Epithelial cell of prostate (primary cell): ENCODE measurements at regions not wholly inside any gene's neighbourhood (a gene's known extent, or its start where the extent isn't known, plus 50 kb on each side); places are given as distances from the start of the nearest gene placed in this dataset.

Source experiments
- DNase-seq: peaks from one replicate; pipeline ENCODE4 v3.0.0-alpha.2; 2011; ENCODE audit warnings: low read depth, low spot score
- H3K27ac ChIP-seq: fragments of 450-650 bp; 2 replicates; pipeline ENCODE4 v1.5.1; 2017; ENCODE audit warnings: mild to moderate bottlenecking

DNA sequence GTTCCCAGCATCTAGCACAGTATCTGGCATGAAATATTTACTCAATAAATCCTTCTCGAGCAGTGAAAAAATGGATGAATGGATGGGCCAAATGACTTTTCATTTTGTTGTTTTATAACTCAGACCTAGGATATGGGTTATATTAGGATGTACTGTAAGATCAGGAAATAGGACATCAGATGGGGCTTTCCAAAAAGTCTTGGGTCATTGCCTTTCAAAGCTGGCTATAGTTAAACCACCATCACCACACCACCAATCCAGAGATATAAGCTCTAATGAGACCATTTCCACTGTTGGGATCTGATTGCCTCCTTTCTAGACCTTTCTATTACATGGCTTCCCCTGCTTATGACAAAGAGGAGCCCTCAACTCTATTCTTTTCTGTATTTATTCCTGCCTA lies 525.0 kb upstream of the TCF4 start:
- H3K27ac ChIP-seq, result no peak overlapping the region
- no peak for DNase-seq

DNA sequence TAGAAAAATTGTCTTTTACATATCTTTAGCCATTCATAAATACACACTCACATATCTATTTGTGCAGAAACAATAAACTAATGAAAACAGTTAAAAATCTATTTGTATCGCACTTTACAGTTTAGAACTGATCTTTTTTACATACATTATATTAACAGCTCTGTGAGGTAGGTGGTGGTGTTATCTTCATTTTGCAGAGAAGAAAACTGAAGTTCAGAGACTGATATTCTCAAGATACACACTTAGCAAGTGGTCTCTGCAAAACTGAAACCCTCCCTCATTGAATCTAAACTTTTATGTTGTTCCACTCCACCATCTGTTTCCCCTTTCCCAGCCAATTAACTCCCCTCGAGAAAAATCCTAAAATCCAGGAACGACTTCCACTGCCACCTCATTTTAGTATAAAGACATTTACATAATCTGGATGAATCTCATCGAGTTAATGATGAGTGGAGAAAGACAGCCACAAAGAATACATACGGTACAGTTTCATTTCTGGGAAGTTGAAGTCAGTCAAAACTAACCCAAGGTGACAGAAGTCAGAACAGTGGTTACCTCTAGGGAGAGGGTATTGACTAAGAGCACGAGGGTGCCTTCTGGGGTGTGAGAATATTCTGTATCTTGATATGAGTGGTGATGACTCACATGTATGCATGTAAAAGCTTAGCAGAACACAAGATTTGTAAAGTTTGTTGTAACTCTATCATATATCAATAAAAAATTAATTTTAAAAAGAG lies 524.2 kb upstream of the TCF4 start:
- peak; percentile 51 for DNase-seq
- H3K27ac ChIP-seq, result no peak overlapping the region

DNA sequence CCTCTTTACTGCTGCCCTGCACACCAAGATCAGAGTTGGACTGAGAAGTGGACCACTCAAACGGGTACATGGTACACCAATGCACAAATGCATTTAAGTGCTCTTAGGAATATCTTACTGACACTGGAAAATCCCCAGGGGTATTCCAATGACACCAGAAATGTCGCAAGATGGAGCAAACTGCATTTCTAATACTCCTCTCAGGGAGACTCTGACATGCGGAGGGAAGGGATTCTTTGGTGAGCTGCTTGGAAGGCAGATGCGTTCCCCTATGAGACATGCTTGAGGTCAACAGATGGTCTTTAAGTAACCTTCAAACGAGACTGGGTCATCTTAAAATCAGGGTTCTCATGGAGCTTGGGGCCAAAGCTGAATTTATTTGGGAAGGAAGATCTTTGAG lies 521.8 kb upstream of the TCF4 start:
- no peak for DNase-seq
- H3K27ac ChIP-seq, result no peak overlapping the region

DNA sequence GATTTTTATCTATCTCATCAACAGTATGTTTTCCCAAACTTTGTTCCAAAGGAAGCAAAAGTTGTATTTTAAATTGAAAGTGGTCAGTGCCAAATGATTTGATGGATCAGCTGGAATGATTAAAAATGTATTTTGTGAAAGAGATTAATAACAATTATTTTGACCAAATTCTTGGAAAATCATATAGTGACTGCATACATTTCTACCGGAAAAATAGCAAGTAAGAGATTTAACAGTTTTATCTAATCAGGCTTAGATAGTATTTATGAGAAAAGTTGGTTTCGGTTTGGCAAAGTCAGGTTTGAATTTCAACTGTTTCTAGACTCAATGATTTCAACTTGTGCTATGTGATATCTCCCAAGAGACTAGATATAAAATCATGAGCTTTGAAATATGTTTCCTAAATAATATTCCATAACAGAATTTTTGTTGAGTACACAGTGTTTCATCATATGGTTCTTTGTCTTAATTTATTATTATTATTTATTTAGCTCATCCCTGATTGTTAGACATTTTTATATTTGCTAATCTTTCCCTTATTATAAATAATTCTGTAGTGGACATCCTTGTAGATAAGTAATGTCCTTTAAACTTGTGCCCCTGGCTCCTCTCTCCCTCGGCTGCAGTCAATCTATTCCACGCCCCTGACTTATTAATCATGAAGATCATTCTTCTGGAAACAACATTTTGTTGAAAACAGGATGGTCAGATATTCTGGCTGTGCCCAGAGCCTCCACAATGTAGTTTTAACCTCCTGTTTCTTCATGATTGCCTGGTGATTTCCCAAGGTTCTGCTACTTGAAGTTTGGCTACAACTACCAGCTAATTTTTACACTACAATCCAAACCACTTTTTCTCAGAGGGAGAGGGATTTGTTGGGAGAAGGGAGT lies 520.7 kb upstream of the TCF4 start:
- H3K27ac ChIP-seq, result no peak overlapping the region
- no peak for DNase-seq

DNA sequence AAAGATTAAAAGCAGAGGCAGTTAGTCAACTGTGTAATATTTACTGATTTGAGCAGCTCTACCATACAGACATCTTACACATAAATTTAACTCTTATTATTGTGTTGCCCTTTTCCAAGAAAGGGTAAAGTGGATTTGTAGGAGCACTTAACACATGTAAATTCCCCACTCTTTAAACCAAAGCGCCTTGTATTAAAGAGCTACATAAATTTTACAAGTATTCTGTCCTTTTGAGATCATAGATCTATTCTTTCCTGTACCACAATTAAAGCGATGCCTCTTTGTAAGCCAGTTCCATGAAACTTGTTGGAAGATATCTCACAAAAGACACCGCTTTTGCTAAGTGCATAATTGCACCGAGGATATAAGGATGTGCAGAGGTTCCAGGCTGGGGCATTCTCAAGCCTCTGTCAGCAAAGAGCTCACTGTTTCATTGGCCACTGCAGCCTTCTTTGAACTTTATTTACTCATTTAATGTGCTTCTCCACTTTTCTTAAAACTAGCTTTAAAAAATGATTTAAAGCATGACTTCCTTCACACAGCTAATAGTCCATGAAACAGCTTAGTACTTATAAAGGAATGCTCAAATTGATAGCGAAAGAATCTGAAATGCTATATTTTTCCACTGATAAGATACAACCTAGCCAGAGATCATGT lies 520.0 kb upstream of the TCF4 start:
- H3K27ac ChIP-seq, result no peak overlapping the region
- DNase-seq, result no peak

DNA sequence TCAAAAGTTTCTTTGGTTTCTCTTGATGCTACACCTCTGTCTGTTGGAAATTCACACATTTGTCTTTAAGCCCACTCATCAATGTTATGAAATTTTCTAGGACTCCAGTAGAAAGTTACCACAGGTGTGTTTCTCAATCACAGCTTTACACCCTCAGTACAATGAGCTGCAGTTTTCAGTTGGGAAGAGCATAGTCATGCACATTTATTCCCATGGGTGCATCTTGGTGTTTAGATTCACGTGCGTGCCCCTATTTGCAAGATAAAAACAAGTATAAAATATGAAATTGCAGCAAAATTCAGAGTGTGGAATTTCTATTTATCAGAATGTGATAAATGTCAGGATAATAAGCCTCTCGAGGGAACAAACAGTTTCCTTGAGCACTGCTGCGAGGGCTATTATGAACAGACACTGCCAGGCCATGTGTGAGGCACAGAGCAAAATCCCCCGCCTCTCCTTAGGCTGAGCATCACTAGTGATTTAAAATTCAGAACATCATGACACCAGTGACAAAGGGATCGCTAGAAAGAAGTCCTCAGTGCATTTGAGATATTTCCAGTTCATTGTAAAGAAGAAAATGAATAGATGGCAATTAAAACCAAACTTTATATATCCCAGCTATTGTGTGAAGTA lies 512.2 kb upstream of the TCF4 start:
- H3K27ac ChIP-seq, result no peak overlapping the region
- no peak for DNase-seq

DNA sequence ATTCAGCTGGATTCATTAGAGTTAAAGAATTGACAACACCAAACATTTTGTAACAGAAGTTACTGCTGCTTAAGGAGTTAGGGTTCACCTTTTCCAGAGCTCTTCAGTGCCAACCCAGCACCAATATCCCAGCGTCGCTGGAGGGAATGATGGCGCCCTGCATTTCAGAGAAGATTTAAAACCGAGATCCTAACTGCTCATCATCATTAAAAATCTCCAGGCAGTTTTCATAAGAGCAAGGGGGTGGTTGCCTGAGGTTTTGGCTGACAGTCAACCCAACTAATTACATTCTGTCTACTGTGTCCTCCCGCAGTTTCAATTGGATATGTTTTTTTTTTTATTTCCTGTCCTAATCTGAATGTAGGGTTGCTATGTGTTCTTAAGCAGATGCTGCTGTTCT lies 509.6 kb upstream of the TCF4 start:
- no peak overlapping the region for H3K27ac ChIP-seq
- no peak for DNase-seq

DNA sequence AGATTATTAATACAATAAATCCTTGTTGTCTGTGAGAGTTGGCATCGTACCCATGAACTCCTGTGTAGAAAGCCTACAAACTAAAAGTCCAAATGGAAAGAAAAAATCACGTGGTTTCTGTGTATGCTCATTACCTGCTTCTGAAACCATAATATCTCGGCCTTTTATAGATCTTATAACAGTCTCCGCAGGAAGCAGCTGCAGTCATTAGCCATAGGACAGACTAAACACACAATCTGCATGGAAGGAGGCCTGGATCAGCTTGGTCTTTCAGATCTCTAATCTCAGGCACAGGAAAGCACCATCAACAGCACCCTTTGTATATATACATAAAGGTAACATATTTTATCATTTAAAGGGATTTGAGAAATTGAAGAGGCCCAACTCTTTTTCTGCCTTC lies 508.9 kb upstream of the TCF4 start:
- no peak overlapping the region for H3K27ac ChIP-seq
- DNase-seq, result no peak

DNA sequence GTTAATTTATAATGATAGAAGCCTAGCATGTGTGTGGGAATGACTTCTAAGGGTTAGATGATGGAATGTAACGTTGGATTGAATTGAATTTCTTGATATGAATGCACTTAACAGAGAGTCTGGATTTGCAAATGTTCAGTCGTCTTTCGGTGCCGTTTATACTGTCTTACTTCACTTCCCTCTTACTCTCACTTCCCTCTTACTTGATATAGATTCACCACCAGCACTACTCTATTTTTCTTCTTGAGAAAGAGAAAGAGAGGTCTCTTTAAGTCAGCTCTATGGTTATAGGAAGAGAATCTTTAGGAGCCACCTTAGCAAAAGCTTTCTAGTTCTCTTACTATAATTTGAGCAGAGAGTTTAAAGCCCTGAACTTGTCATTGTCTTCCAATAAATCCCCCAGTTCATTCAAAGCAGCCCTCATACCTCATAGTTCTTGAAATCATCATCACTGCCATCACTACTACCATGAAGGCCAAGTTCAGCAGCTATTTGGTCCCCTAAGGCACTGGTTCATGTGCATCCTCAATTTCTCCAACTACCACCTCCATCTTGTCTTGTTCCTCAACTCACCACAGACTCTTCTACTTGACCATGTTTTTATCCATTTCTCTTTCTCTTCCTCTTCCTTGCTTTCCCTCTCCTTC lies 501.7 kb upstream of the TCF4 start:
- DNase-seq, result no peak
- no peak overlapping the region for H3K27ac ChIP-seq

DNA sequence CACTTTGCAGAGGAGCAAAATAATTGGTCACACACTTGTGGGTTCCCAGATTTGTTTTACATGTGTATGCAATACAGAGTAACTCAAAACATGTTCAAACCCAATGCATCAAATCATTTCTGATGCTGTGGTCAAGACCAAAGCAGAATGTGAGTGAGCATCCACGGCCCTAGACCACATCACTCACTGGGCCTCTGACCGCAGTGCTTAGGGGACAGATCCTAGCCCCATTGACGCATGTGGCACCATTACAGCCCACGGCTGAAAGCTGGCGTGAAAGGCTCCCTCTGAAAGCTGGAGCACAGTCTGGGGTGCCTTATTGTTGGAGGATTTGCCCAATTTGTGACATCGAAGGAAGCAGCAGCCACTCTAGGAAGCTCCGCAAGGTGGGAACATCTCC lies 498.8 kb upstream of the TCF4 start:
- DNase-seq, result no peak
- H3K27ac ChIP-seq, result no peak overlapping the region

DNA sequence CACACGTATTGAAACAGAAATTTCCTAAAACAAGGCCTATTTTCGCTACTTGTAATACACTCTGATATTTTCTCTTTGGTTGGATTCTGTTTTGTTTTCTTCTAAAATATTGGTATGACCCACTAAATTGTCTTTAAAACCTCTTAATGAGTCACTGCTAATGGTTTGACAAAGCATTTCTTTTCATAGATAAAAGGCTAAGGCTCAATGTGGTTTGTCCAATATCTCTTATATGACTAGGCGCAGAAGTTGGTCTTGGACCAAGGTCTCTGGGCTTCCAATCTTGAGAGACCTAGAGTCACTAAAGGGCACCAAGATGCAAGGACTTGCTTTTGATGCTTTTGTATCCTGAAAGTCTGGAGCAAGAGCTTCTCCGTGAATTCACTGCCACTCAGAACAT lies 498.2 kb upstream of the TCF4 start:
- no peak for DNase-seq
- H3K27ac ChIP-seq, result no peak overlapping the region

DNA sequence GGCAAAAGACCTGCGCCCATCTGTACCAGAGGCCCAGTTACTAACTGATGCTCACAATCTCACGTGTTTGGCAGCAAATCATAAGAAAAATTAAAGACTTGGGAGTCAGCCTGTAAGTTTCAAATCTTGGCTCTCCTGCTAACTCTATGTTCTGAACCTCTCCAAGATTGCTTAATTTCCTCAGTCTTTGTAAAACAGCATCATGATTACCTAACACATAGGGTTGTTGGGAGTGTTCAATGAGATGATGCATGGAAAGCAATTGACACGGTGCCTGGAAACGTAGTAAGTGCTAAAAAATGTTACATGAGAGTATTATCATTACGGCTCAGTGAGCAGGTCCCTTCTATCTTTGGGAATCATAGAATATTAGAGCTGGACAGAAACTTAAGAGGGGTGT lies 497.6 kb upstream of the TCF4 start:
- DNase-seq, result peak; percentile 37
- H3K27ac ChIP-seq, result no peak overlapping the region

DNA sequence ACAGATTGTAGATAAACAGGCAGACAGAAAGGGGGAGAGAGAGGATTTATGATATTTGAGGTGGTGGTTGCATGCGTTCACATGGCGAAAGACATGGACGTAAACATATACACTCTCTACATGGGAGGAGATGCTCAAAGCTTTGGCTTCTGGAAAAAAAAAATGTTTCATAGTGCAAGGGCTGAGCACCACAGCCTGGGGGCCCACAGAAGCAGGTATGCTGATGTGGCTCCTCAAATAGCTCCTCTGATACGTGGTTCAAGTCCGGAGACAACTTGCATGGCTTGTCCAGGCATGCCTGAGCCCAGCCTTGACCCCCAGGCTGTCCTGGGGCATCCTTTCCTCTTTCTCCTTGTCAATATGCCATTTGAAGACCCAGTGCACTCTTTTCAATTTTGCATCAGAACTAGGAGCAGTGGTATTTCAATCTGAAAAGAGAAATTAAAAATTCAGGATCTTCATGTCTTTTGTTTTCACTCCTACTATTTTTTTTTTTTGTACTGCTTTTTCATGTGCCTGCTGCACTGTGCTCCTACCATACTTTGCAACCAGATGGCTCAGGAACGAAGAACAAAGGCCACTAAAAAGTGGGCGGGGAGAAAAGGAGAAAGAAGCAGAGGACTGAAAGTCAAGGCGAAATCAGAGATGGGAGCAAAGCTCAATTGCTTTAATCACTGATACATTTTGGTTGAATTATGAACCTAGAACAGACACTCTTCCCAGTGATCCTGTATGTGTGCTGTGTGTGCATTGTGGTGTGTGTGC lies 495.7 kb upstream of the TCF4 start:
- no peak overlapping the region for H3K27ac ChIP-seq
- DNase-seq, result no peak

DNA sequence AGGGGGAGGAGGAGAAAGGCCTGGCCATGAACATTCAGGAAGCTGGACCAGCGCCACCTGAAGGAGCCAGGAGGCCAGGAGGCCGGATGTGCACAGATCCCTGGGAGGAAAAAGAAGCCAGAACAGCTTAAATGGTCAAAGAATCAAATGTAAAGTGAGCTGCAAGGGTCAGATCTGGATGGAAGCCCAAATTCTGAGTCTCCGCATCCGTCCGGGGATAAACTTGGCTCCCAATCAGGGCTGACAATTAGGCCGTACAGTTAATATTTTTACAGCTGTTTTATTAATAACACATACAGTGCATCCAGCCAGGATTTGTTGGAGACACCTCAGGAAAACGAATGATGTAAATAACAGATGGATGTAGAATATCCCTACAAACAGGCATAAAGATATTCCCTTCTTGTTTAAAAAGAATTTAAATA lies 495.1 kb upstream of the TCF4 start:
- no peak for DNase-seq
- no peak overlapping the region for H3K27ac ChIP-seq

DNA sequence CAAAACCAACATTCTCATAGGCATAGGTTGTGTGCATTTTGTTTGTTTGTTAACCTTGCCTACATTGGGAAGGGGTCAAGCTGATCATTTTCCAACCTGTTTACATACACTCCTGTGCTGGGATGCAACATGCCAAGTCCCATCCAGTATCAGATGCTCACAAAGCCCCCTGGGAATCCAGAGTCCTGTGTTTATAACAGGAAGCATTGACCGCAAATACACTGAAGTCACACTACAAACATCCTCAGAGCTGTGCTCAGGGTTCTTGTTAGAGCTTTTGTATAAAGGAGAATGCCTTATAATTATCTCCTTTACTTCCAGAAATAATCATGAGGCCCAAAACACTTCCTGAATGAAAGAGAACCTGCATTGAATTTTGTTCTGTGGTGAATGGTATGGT lies 488.7 kb upstream of the TCF4 start:
- no peak overlapping the region for H3K27ac ChIP-seq
- no peak for DNase-seq

DNA sequence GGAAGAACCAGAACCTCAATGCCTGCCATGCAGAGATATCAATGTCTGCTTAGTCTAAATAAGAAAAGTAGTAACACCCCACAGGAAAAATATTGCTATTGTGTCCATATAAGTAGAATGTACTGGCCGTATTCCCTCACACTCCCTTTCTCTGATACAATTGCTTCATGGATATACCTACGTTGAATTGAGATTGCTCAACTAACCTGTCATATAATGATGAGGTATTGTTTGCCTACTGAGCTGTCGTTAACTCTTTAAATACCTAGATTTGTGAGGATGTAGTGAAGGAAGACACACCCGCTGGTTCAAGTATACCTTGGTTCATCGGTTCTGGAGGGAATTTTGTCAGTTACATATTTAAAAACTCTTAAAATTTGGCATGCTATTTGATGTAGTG lies 480.7 kb upstream of the TCF4 start:
- peak overlapping the region; percentile 69 for H3K27ac ChIP-seq
- peak; percentile 52 for DNase-seq

DNA sequence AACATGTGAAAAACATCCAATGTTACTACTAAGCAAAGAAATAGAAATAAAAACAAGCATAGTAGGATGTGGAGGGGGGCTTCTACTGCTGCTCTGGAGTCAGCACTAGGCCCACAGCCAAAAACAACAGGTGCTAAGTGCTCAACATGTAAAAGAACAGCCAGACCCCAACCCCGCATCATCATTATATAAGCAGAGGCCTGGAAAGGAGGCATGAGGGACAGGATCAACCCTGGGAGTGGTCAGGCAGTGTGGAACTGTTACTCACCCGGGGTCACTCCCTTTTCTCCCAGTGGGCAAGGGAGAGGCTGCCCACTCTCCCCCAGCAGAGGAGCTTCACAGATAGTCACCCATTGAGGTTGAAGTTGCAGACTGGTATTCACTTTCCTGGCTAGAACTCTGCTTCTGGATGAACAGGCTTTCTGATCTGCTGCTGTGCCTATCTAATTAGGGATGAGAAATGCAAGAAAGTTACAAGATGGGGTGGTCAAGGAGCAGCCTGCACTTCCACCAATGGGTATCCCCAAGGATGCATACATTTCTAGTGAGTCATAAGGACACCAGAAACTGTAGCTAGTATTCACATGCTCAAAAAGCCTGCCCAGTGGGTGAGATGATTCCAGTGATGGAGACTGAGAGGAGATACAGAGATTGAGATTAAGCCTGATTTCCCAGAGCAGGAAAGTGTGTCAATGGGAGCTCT lies 480.1 kb upstream of the TCF4 start:
- H3K27ac ChIP-seq, result peak overlapping the region; percentile 69
- peak; percentile 43 for DNase-seq

DNA sequence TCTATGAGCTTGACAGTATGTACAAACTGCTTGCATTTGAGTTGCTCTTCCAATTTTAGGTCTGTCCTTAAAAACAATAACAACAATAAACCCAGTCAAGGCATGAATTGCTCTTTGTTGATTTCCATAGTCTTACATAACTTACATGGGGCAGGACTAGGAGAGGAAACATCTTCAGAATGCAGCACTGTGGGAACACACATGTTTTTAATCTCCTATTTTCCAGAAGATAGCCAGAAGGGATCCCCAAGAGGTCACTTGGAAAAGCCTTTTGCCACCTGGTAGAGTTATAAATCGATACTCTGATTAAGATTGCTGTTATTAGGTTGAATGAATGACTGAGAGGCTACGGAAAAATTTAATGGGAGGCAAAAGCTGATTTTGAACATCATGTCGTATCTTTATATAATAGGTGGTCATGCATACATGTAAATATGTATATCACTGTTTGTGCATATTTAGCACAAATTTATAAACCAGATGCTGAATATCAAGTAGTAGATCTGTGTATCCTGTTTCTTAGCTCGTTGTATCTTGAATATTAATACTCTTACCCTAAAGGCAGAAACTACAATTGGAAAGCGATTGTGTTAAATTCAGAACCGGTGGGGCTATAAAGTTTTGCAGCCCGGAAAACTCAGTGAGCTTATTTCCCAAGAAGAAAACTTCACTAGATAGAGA lies 479.4 kb upstream of the TCF4 start:
- DNase-seq, result no peak

More for the DNA sequence above, 479.4 kb upstream of the TCF4 start:
- H3K27ac ChIP-seq, result no peak overlapping the region
